DMS53 treated with DMSO at 0.1 percent for 48 hours (cell line): ENCODE measurements at regions not wholly inside any gene's neighbourhood (a gene's known extent, or its start where the extent isn't known, plus 50 kb on each side); places are given as distances from the start of the nearest gene placed in this dataset.

Source experiments
- DNase-seq: peaks from one replicate; lab custom pipeline; 2025; ENCODE audit not compliant: unreplicated experiment; lab: John Stamatoyannopoulos, UW

GRCh38 chr16:6545329-6545728 lies 787.3 kb upstream of the RBFOX1 start:
- no peak for DNase-seq

GRCh38 chr16:6541267-6541666 lies 791.4 kb upstream of the RBFOX1 start:
- DNase-seq: no peak

GRCh38 chr16:6536411-6536810 lies 796.2 kb upstream of the RBFOX1 start:
- DNase-seq: no peak

DNA sequence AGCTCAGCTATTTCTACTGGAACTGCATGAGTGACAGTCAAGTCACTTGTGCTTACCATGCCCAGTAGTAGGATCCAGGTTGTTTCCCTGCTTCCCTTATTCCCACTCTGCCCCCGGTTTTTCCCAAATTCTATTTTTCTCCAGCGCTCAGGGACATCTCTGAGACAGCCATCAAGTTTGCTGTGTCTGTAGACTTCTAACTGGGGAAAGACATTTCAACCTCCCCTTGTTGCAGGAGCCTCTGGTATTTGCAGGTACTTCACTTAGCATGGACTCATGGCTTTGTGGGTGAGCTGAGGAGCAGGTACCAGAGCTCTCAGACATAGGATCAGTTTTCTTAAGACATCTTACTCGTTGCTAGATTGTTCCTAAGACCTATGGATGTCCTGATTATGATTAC lies 801.6 kb upstream of the RBFOX1 start:
- DNase-seq: no peak

GRCh38 chr16:6528217-6528616 lies 804.4 kb upstream of the RBFOX1 start:
- no peak for DNase-seq

DNA sequence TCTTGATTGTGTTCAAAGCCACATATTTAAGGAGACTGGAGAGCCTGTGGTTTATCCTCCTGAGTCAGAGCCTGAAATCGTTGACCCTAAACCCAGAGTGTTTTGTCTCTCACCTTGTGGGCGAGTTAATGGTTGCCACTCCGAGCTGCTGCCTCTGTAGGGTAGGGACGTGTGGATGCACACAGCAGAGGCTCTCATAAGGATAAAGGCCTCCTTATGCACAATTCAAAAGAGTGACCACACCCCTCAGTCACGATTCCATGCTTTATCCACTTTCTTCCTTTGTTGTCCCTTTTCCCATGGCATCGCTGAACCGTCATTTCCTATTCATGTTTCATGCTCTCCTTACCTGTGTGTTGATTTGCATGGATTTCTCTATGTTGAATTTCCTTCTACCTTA lies 805.0 kb upstream of the RBFOX1 start:
- no peak for DNase-seq

DNA sequence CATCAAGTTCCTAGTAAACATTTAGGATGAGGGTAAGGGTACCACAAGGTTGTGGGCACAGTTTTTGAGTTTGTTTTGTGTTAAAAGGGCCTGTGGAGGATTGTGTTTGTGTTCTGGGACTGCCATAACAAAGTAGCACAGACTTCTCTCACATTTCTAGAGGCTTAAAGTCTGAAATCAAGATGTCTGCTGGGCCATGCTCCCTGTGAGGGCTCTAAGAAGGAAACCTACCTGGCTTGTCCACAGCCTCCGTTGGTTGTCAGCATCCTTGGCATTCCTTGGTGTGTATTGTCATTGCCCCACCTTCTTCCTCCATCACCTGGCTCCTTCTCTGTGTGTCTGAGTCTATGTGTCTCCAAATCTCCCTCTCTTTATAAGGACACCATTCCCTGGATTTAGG lies 808.1 kb upstream of the RBFOX1 start:
- DNase-seq: no peak

DNA sequence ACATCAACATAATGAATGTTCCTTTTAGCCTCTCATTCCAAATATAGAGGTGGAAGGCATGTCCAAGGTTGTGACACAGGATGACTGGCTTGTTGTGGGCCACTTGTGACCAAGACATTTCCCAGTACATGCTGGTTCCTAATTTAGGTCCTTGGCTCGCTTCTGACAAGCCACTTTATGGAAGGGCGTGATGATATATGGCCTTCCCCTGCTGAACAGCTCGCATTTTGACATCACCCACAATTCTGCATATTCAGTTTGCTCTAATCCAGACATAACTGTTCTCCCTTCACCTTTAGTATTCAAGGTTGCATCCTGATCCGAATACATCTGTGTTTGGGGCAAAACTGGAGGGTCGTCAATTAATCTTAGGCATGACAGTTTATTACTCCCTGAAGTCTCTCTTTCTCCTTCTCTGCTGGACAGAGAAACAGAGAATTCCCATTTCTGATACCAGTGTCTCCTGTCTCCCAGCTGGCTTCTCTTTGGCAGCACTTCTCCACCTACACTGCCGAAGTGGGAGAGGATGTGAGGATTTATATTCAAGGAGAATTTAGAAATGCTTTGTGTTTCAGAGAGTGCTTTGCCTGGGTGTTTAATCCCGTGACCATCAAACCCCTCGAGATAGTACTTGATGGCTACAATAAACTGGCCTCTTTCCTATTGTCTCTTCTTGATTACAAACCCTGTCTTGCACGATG lies 815.5 kb upstream of the RBFOX1 start:
- DNase-seq: no peak

DNA sequence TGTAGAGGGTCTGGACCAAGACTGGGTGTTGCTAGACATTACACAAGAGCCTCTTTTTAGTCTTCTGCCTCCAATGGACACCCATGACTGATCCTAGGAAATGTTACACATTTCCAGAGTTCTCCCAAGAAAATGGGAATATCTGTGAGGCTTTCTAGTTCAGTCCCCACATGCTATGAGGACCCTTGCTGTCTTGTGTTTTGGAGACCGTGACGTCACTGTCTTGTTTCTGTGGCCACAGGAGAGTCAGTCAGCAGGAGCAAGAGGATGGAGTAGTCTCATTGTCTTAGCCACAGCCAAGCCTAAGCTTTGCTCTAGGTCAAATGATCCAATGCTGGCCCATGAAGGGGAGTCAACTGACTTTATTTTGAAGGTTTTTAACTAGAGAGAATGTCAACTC lies 820.1 kb upstream of the RBFOX1 start:
- no peak for DNase-seq

DNA sequence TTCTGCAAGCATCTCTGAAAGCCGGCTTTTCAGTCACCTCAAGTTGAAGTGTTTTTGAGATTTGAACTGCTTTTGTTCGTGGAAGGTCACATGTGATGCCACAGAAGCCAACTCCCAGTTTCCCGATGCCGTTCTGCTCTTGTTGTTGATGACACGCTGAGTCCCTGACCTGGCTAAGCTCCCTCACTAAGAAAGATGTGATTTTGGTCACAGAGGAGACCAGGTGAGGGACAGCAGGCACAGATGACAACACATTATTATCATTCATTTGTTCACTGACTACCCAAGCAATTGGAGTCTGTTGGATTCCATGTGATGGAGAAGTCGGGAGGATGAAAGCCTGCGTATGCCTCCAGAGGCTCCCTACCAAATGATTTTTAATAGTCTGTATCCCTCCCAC lies 822.4 kb upstream of the RBFOX1 start:
- DNase-seq: no peak

DNA sequence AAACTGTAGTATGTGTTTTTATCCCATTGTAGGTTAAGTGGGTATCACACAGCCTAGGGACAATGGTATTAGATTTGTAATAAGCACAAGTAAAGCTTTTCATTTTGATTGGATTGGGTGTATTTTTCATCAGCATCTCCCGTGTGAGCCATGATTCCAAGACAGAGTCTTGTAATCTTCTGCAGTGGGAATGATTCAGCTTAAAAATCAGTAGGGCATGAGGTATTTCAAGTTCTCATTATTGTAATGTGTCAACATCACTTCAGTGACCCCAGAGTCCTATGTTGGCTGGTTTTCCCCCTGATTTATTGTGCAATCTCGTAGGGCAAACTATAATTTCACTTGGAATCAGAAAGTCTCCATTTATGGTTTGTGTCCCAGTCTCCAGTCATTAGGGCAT lies 833.2 kb upstream of the RBFOX1 start:
- no peak for DNase-seq

- no peak for DNase-seq
Observed at GRCh38 chr16:6498858-6499257, 833.8 kb upstream of the RBFOX1 start.

GRCh38 chr16:6496996-6497395 lies 835.6 kb upstream of the RBFOX1 start:
- no peak for DNase-seq

GRCh38 chr16:6495486-6496210 lies 837.0 kb upstream of the RBFOX1 start:
- DNase-seq: no peak

DNA sequence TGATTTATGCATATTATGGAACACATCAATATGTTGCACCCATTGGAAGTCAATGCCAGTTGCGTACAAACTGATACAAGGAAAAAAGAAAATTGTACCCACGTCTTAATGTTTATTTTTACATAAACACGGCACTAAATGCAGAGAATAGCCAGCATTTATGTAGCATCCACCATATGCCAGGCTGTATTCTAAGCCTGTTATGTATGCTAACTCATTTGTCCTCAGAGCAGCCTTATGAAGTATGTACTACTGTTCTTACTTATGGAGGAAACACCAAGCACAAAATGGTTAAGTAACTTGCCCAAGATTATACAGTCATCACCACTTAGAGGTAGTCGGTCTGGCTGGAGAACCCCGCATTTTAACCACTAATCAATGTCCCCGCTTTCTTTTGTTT lies 837.9 kb upstream of the RBFOX1 start:
- DNase-seq: no peak

DNA sequence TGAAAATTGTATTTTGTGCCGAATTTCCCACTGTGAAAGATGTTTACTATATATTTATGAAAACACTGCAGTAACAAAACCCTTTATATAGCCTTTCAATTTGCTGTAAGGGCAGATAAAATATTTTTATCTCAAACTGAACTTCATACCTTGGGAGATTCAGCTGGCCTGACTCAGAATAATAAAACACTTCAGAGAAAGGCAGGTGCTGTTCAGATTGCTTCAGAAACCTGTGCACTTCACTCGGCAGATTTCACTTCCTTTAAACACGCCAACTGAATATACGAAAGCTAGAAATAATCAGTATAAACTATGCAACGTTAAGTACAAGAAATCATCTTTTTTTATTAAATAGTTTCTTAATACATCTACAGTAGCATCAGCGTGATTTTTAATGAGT lies 839.1 kb upstream of the RBFOX1 start:
- no peak for DNase-seq

DNA sequence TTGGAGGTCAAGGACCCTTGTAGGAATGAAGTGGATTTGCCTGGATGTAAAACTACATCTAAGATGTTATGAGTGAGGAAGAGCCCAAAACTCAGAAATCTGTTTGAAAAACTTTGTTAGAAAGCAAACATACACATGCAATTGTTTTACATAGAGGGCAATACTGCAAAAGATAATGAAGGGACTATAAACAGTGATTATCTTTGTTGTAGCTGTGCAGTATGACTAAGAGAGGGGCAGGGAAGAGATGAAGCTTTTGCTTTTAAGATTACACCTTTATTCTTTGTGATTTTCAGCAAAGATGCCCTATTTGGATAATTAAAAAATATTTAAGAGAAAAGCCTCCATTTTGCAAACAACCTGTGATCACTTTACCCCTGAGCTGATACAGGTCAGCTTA lies 839.9 kb upstream of the RBFOX1 start:
- no peak for DNase-seq

- no peak for DNase-seq
Observed at GRCh38 chr16:6484935-6485334, 847.7 kb upstream of the RBFOX1 start.

DNA sequence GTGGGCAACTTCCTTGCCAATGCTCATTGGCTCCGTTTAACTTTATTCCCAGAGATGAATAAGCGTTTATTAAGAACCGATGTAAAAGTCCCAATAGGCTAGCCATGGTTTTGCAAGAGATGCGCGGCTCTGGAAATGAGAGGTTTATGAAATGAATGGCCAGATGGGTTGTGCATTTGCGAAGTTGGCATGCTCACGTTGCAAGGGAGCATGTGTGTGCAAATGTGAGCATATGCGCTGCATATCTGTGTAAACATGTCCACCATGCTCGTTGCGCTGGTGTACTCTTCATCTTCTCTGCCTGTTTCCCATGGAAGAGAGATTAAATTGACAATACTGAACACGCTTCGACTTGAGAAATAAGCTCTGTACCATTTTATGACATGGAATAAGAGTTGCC lies 848.6 kb upstream of the RBFOX1 start:
- no peak for DNase-seq

DNA sequence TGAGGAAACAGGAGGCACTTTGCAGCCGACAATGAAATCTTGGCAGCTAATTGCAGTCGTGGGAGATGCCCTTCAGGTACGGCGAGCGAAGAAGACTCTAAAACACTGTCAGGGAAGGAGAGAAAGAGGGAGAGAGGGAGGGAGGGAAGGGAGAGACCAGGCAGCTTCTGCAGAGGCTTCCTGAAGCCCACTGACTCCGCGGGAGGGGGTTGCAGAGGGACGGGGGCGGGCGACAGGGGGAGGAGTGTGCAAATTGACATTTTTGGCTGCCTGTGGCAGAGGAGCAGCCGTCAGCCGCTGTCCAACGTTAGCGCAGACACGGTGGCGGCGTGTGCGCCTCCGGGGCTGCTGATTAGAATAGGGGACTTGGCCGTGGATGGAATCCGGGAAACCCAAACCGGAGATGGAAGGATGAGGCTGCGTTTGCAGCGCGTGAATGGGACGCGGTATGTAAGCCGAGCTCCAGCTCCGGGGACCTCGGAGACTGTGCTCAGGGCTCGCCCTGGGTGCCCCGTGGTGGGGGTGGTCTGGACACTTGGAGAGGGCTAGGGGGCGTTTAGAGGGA lies 849.1 kb upstream of the RBFOX1 start:
- no peak for DNase-seq

DNA sequence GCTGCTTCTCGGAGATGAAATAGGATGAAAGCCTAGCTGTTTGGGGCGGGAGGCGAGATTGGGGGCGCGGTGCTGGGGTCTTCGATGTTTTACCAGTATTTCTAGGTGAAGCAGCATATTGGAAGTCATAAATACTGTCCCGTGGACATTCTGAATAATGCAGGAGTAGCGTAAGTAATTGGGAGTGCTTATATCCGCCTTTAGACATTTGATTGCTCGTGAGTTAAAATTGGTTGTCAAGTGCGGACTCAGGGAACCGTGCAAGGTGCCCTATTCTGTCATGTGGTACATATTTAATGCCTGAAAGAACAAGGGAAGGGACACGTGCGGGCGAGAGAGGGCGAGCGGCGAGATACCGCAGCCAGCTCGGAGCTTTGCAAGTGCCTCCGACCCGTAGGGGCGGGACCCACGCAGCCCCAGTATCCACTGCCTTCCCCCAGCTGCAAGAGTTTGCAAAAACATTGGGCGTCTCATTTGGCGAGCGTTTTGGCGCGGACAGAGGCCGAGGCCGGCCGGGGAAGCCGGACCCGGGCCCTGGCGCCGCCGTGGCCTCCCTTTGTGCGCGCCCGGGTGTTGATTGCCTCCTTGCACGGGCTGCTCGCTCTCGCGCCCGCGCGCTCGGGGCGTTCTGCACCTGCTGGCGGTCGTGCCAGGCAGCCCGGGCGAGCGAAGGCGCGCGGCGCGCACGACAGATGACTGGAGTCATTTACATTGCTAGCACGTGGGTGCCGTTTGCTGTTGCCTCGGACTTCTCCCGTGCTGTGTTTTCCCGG lies 849.8 kb upstream of the RBFOX1 start:
- no peak for DNase-seq

- no peak for DNase-seq
Observed at GRCh38 chr16:6481894-6482293, 850.8 kb upstream of the RBFOX1 start.
